ENCODE measurements at regions not wholly inside any gene's neighbourhood (a gene's known extent, or its start where the extent isn't known, plus 50 kb on each side); places are given as distances from the start of the nearest gene placed in this dataset.

DNA sequence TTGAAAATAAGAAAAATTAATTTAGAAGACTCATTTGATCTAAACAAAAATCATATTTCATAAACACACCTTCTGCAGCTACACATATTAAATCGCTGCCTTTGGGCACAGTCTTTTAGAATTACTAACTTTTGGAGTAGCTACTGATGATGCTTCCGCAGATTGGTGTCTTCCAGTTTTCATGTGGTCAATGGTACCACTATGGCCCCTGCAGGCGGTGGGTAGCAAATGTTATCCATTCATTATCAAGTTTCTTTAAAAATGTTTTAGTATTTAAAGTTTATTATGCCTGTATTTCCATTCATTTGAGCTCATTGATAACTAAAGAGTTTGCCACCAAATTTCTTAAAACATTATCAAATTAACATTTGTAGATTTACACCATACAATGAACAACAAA, 122.9 kb upstream of the GRAMD2B start:
- DNase-seq (ENCODE audit: low spot score): no peak

GRCh38 chr5:126301056-126301455, 122.2 kb upstream of the GRAMD2B start:
- no peak for DNase-seq (ENCODE audit: low spot score)

DNA sequence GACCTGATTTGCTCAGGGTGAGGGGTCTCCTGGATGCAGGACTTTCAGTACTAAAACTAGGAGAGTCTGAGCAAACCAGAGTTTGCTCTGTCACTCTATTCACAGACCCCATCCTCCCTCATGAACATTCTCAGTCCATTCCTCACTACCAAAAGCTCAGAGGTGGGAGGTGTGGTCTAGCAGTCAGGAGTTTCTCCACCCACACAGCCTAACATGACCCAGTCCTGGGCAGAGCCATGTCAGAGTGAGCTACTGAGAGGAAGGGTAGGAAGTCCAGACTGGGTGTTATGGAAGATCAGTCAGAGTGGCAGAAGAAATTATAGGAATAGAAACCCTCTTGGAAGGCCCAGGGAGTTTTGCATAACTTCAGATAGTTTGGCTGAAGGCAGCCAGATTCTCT, 113.3 kb upstream of the GRAMD2B start:
- DNase-seq (ENCODE audit: low spot score): no peak

GRCh38 chr5:126311766-126312165, 111.4 kb upstream of the GRAMD2B start:
- DNase-seq (ENCODE audit: low spot score): no peak

- no peak for DNase-seq (ENCODE audit: low spot score)
These were observed 107.9 kb upstream of the GRAMD2B start for GRCh38 chr5:126315341-126315740.

- no peak for DNase-seq (ENCODE audit: low spot score)
These were observed 90.9 kb upstream of the GRAMD2B start for GRCh38 chr5:126332326-126332725.

GRCh38 chr5:126334760-126335159, 88.4 kb upstream of the GRAMD2B start:
- no peak for DNase-seq (ENCODE audit: low spot score)

DNA sequence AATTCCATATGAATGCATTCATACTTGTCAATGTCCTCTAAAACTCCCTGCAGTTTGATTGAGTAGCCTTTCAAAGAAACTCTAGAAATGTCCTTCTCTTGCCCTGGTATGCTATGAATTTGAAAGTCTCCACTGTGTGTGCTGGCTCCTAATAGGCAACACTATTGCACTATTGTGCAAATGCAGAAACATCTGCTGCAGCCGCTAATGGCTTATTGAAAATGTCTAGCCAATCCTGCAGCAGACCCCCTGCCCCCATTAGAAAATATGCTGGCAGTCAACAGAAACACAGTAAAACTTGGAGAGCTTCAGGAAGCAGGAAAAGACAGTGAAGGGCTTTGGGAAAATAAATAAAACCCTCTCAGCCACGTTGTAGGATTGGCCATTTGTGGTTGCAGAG, 87.3 kb upstream of the GRAMD2B start:
- peak; percentile 46 for DNase-seq (ENCODE audit: low spot score)

GRCh38 chr5:126338635-126339034, 84.6 kb upstream of the GRAMD2B start:
- no peak for DNase-seq (ENCODE audit: low spot score)

DNA sequence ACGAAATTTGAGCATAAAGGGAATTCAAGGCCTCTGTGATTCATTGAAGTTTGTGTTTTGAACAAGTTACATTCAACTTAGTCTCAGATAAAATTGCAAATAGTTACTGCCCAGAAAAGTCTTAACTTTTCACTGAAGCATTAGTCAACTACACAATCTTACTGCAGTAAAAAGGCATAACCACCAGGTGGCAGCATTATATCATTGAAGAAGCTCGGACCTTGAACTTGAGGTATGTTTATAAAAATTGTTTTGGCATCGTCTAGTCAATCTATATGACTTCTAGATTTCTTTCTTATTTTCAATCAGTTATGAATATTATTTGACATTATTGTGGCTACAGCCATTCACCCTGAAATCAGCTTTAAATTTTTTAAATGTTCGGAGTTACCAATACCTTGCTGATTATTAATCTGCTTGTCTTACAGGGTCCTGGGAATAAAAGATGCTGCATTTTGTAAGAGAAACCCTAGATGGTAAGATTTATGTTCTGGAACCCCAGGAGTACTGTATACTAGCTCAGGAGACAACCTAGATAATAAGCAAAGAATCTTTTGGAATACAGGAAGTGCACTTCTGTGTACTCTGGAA, 83.9 kb upstream of the GRAMD2B start:
- DNase-seq (ENCODE audit: low spot score): peak; percentile 70

GRCh38 chr5:126341906-126342630, 81.1 kb upstream of the GRAMD2B start:
- no peak for DNase-seq (ENCODE audit: low spot score)

DNA sequence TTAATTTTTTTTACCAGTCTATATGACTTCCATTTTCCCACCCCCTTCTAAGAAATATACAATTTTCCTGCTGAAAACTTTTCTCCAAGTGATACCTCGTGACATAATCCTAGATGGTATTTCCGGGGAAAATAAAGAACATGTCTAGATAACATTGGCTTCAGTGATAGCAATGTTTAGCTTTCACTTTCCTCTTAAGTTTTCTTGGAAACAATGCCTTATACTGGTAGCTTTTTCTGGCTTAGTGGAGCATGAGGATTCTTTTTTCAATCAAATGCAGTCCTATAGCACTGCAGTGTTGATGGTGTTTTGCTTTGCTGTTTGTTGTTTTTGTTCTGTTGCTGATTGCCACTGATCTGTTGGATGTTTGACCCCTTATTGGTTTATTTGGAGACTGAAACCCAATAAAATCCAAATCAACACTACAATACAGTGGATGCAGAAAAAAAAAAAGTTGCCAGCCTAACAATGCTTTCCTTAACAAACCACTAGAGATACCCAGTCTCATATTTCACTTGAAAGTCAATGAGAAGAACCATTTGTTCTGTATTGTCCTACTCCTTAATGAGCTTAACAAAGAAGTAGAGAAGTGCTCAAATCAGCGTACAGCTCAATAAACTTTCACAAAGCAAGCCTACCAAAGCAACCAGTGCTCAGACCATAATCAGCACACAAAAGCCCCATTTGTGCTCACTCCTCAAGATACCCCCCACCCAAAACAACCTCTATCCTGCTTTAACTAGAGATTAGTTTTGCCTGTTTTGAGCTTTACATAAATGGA, 74.2 kb upstream of the GRAMD2B start:
- DNase-seq (ENCODE audit: low spot score): no peak

GRCh38 chr5:126351153-126351552, 72.1 kb upstream of the GRAMD2B start:
- DNase-seq (ENCODE audit: low spot score): peak; percentile 55

GRCh38 chr5:126354012-126354857, 69.0 kb upstream of the GRAMD2B start:
- DNase-seq (ENCODE audit: low spot score): peak; percentile 82

GRCh38 chr5:126354858-126355731, 68.1 kb upstream of the GRAMD2B start:
- no peak for DNase-seq (ENCODE audit: low spot score)

DNA sequence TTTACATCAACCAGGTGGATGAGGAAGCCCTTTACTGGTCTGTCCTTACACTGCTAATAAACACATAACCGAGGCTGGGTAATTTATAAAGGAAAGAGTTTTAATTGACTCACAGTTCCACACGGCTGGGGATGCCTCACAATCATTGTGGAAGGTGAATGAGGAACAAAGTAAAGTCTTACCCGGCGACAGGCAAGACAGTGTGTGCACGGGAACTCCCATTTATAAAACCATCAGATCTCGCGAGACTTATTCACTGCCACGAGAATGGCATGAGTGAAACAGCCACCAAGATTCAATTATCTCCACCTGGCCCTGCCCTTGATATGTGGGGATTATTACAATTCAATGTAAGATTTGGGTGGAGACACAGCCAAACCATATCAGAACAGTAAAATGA, 67.3 kb upstream of the GRAMD2B start:
- no peak for DNase-seq (ENCODE audit: low spot score)

DNA sequence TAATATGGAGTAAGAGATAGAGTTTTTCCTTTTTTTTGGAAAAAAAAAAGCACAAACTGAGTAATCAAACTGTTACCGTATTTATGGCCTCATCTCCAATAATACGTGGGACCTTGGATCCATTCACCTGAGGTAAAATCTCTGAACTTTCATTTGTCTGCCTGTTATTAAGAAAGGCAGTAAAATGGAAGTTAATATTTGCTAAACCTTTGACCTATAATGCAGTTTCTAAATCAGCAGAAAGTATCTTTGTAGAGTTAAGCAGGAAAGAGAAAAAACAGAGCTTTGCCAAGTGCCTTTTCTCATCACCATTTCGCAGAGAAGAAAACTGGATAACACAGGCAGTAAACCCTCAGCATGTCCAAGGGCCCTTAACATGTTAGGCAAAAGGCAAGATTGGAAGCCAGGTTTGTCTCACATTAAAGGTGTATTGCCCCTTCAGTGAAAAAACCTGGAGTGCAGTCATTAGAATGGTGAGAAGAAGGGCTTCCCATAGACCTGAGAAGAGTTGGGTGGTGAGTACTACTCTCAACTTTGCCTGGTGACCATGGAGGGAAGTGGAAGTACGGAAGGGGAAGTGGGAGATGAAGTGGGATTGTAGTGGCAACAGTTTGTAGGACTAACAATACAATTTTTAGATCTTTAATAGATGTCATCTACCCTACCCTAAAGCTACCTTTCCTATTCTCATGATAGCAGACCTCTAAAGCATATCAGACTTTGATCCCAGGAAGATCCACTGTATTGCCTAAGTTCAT, 65.4 kb upstream of the GRAMD2B start:
- DNase-seq (ENCODE audit: low spot score): no peak

GRCh38 chr5:126358525-126358924, 64.7 kb upstream of the GRAMD2B start:
- DNase-seq (ENCODE audit: low spot score): no peak

DNA sequence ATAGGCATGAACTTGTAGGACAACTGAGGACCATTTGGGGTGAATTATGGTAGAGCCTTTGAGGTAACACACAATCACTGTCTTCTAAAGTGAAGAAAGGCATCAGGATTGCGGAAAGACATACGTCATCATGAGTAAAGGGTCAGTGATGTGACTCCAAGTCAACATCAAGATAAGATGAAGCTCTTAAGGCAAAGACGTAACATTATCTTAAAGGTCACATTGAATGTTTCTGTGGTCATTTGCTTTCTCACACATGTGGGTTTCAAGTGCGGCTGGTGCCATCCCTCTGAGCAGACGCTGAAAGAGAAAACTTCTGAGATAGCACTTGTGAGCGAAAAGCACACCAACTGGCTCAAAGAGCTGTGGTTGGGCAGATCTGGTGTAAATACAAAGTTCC, 63.3 kb upstream of the GRAMD2B start:
- no peak for DNase-seq (ENCODE audit: low spot score)

DNA sequence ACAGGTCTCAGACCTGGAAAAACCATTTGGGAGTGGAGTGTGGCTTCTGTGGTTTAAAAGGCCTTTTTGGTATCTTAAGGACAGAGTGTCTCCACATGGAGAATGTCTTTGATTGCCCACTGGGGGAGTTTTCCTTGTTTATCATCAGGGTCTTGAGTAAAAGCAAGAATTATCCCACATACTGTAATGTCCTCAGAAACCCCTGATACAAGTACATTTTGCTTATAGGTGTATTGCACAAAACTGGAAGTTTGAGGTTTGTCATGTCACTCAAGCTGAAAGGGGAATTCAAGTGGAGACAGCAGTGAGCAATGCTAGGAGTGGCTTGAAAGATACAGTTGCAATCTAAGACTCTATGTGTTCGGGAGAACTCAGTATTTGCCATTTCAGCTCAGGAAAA, 62.7 kb upstream of the GRAMD2B start:
- no peak for DNase-seq (ENCODE audit: low spot score)

GRCh38 chr5:126363658-126364057, 59.6 kb upstream of the GRAMD2B start:
- no peak for DNase-seq (ENCODE audit: low spot score)

Data from GM03348 (cell line).